ENCODE measurements at regions not wholly inside any gene's neighbourhood (a gene's known extent, or its start where the extent isn't known, plus 50 kb on each side); places are given as distances from the start of the nearest gene placed in this dataset.

- ChIA-PET CTCF (ENCODE audit: unreplicated experiment) (no interaction called here), POLR2A (no interaction called here)
- H3K4me3 ChIP-seq (ENCODE audit: low read depth, low read length, poor library complexity, severe bottlenecking): no peak overlapping the region
- no peak for DNase-seq (ENCODE audit: low spot score)
- no peak overlapping the region for H3K4me2 ChIP-seq (ENCODE audit: low read length)
- TF ChIP-seq EZH2phosphoT487 (IDR thresholded peaks at IDR 0.05; ENCODE audit: borderline replicate concordance, low read depth, low read length) (no peak), CTCF (conservative IDR thresholded peaks at IDR 0.05; ENCODE audit: low read length) (no peak)
- no peaks in the 10 kb centered on the region for H3K79me2 ChIP-seq (ENCODE audit: insufficient read depth, low read depth, low read length)
- H2AFZ ChIP-seq (ENCODE audit: low read length): no peak overlapping the region
- H3K36me3 ChIP-seq (ENCODE audit: insufficient read depth, low read length): no peaks in the 10 kb centered on the region
- BruUV-seq (replicated peaks): no TSS peak
- H3K4me1 ChIP-seq (ENCODE audit: insufficient read depth, low read length, poor library complexity, severe bottlenecking): no peaks in the 10 kb centered on the region
- 0 out of 2 replicates have a peak, but pooled peaks cover 5% of the 10 kb centered on the region for H3K9me3 ChIP-seq (ENCODE audit: low read length)
- no peaks in the 10 kb centered on the region for H4K20me1 ChIP-seq (ENCODE audit: insufficient read depth, low read length)
- intact Hi-C loops (cut with micrococcal nuclease; ENCODE audit: unreplicated experiment): no loop called here
- H3K9me2 ChIP-seq (ENCODE audit: insufficient read depth, low read length): no peaks in the 10 kb centered on the region
- H3K27ac ChIP-seq (ENCODE audit: low read depth, low read length, poor library complexity, severe bottlenecking): no peak overlapping the region
Observed at GRCh38 chr14:101097109-101097793, 193.7 kb upstream of the RTL1 start.

GRCh38 chr14:101098177-101098576 is 194.7 kb upstream of the RTL1 start:
- Histone ChIP-seq H3K9me3 (ENCODE audit: low read length) (0 out of 2 replicates have a peak, but pooled peaks cover 5% of the 10 kb centered on the region), H3K4me1 (ENCODE audit: insufficient read depth, low read length, poor library complexity, severe bottlenecking) (no peaks in the 10 kb centered on the region), H3K4me2 (ENCODE audit: low read length) (no peak overlapping the region), H3K4me3 (ENCODE audit: low read depth, low read length, poor library complexity, severe bottlenecking) (no peak overlapping the region), H3K36me3 (ENCODE audit: insufficient read depth, low read length) (no peaks in the 10 kb centered on the region), H3K9me2 (ENCODE audit: insufficient read depth, low read length) (no peaks in the 10 kb centered on the region), H2AFZ (ENCODE audit: low read length) (no peak overlapping the region), H4K20me1 (ENCODE audit: insufficient read depth, low read length) (no peaks in the 10 kb centered on the region), H3K27ac (ENCODE audit: low read depth, low read length, poor library complexity, severe bottlenecking) (no peak overlapping the region), H3K79me2 (ENCODE audit: insufficient read depth, low read depth, low read length) (no peaks in the 10 kb centered on the region)
- no peak for DNase-seq (ENCODE audit: low spot score)
- no peak for TF ChIP-seq CTCF (conservative IDR thresholded peaks at IDR 0.05; ENCODE audit: low read length)
- TF ChIP-seq EZH2phosphoT487 (IDR thresholded peaks at IDR 0.05; ENCODE audit: borderline replicate concordance, low read depth, low read length): no peak
- no TSS peak for BruUV-seq (replicated peaks)
- POLR2A ChIA-PET: interaction anchor here (1.0 kb wide), 1 partner anchor 9 kb away, joined by 3 read pairs; no protein-coding TSS in a partner anchor
- intact Hi-C loops (cut with micrococcal nuclease; ENCODE audit: unreplicated experiment): no loop called here
- CTCF ChIA-PET (ENCODE audit: unreplicated experiment): no interaction called here

- H3K4me3 ChIP-seq (ENCODE audit: low read depth, low read length, poor library complexity, severe bottlenecking): no peak overlapping the region
- H3K27ac ChIP-seq (ENCODE audit: low read depth, low read length, poor library complexity, severe bottlenecking): no peak overlapping the region
- H3K79me2 ChIP-seq (ENCODE audit: insufficient read depth, low read depth, low read length): no peaks in the 10 kb centered on the region
- H3K4me2 ChIP-seq (ENCODE audit: low read length): no peak overlapping the region
- no peak overlapping the region for H2AFZ ChIP-seq (ENCODE audit: low read length)
- no peaks in the 10 kb centered on the region for H3K9me2 ChIP-seq (ENCODE audit: insufficient read depth, low read length)
- intact Hi-C loops (cut with micrococcal nuclease; ENCODE audit: unreplicated experiment): no loop called here
- H3K9me3 ChIP-seq (ENCODE audit: low read length): 0 out of 2 replicates have a peak, but pooled peaks cover 5% of the 10 kb centered on the region
- no peaks in the 10 kb centered on the region for H4K20me1 ChIP-seq (ENCODE audit: insufficient read depth, low read length)
- POLR2A ChIA-PET: interaction anchor here (1.0 kb wide), 1 partner anchor 9 kb away, joined by 3 read pairs; no protein-coding TSS in a partner anchor
- TF ChIP-seq CTCF (conservative IDR thresholded peaks at IDR 0.05; ENCODE audit: low read length) (no peak), EZH2phosphoT487 (IDR thresholded peaks at IDR 0.05; ENCODE audit: borderline replicate concordance, low read depth, low read length) (no peak)
- no peak for DNase-seq (ENCODE audit: low spot score)
- H3K4me1 ChIP-seq (ENCODE audit: insufficient read depth, low read length, poor library complexity, severe bottlenecking): no peaks in the 10 kb centered on the region
- H3K36me3 ChIP-seq (ENCODE audit: insufficient read depth, low read length): no peaks in the 10 kb centered on the region
- BruUV-seq (replicated peaks): no TSS peak
- CTCF ChIA-PET (ENCODE audit: unreplicated experiment): no interaction called here
Observed at GRCh38 chr14:101098641-101099040, 195.1 kb upstream of the RTL1 start.

All from OCI-LY7 (cell line).